ENCODE measurements at regions not wholly inside any gene's neighbourhood (a gene's known extent, or its start where the extent isn't known, plus 50 kb on each side); places are given as distances from the start of the nearest gene placed in this dataset.

DNA sequence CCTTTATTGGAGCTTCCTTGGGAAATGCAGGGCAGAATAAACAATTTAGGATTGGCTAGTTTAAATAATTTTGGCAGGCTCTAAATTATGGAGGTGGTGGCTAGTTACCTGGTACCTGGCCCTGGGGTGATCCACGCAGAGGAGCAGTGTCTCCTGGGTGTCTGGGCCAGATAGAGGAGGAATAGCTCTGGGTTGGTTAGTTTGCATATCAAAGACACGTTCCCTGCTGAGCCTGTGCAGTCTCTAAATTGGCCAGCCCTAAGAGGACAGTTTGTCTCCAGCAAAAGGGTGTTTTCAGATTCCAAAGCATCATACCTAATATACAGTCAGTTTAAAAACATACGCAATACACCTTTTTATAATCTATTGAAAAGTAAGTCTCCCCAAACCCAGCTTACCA lies 333.3 kb upstream of the TPM1 start (continued):
- TF ChIP-seq TEAD1 (CRISPR knock-in tag; IDR thresholded peaks at IDR 0.05): no peak
- TF ChIP-seq, protein P1, sequence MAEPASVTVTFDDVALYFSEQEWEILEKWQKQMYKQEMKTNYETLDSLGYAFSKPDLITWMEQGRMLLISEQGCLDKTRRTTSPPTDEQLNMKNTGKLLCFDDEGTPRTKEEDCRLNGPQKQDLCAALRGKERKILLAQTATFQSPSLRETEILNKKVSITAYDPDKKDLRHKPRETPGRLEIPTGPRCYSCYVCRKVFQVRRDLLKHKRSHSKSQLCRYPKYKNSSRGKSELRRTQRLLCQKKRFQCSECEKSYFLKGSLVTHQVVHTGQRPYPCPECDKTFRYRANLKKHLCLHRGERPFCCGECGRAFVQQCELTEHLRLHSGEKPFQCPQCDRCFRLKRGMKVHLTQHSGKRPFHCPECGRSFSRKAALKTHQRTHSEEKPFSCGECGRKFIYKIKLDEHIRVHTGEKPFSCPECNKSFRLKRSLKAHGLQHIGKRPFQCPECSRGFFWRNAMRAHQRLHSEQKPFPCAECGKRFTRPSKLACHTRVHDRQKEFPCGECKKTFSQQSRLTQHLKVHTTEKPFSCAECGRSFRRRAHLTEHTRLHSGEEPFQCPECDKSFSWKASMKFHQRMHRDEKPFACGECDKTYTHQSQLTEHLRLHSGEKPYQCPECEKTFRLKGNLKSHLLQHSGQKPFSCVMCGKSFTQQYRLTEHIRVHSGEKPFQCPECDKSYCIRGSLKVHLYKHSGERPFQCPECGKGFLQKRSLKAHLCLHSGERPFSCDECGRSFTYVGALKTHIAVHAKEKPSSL (CRISPR knock-in tag; conservative IDR thresholded peaks at IDR 0.05): no peak

- no peak for ATAC-seq
- TF ChIP-seq, protein P2, sequence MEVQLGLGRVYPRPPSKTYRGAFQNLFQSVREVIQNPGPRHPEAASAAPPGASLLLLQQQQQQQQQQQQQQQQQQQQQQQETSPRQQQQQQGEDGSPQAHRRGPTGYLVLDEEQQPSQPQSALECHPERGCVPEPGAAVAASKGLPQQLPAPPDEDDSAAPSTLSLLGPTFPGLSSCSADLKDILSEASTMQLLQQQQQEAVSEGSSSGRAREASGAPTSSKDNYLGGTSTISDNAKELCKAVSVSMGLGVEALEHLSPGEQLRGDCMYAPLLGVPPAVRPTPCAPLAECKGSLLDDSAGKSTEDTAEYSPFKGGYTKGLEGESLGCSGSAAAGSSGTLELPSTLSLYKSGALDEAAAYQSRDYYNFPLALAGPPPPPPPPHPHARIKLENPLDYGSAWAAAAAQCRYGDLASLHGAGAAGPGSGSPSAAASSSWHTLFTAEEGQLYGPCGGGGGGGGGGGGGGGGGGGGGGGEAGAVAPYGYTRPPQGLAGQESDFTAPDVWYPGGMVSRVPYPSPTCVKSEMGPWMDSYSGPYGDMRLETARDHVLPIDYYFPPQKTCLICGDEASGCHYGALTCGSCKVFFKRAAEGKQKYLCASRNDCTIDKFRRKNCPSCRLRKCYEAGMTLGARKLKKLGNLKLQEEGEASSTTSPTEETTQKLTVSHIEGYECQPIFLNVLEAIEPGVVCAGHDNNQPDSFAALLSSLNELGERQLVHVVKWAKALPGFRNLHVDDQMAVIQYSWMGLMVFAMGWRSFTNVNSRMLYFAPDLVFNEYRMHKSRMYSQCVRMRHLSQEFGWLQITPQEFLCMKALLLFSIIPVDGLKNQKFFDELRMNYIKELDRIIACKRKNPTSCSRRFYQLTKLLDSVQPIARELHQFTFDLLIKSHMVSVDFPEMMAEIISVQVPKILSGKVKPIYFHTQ (CRISPR knock-in tag; IDR thresholded peaks at IDR 0.05): no peak
- TF ChIP-seq CTCF (IDR thresholded peaks at IDR 0.05) (no peak), FOXJ3 (CRISPR knock-in tag; IDR thresholded peaks at IDR 0.05; ENCODE audit: borderline replicate concordance) (no peak), KAT7 (CRISPR knock-in tag; IDR thresholded peaks at IDR 0.05; ENCODE audit: borderline replicate concordance) (no peak), RELA (CRISPR knock-in tag; IDR thresholded peaks at IDR 0.05; ENCODE audit: borderline replicate concordance) (no peak), USF2 (CRISPR knock-in tag; IDR thresholded peaks at IDR 0.05) (no peak), ZBTB43 (CRISPR knock-in tag; IDR thresholded peaks at IDR 0.05) (no peak), NR3C1 (CRISPR knock-in tag; conservative IDR thresholded peaks at IDR 0.05; ENCODE audit: low read depth) (no peak), ZNF396 (CRISPR knock-in tag; IDR thresholded peaks at IDR 0.05; ENCODE audit: borderline replicate concordance) (no peak), SMAD4 (CRISPR knock-in tag; IDR thresholded peaks at IDR 0.05) (no peak), CREB1 (CRISPR knock-in tag; IDR thresholded peaks at IDR 0.05) (no peak), ZBTB21 (CRISPR knock-in tag; IDR thresholded peaks at IDR 0.05; ENCODE audit: borderline replicate concordance) (no peak), SOX15 (CRISPR knock-in tag; IDR thresholded peaks at IDR 0.05) (no peak), ZNF263 (CRISPR knock-in tag; IDR thresholded peaks at IDR 0.05; ENCODE audit: low read depth) (no peak), CBFB (CRISPR knock-in tag; IDR thresholded peaks at IDR 0.05; ENCODE audit: low read depth) (no peak), ZNF138 (CRISPR knock-in tag; conservative IDR thresholded peaks at IDR 0.05) (no peak), E2F4 (CRISPR knock-in tag; IDR thresholded peaks at IDR 0.05; ENCODE audit: borderline replicate concordance, low read depth) (no peak)
- TF ChIP-seq, protein P3, sequence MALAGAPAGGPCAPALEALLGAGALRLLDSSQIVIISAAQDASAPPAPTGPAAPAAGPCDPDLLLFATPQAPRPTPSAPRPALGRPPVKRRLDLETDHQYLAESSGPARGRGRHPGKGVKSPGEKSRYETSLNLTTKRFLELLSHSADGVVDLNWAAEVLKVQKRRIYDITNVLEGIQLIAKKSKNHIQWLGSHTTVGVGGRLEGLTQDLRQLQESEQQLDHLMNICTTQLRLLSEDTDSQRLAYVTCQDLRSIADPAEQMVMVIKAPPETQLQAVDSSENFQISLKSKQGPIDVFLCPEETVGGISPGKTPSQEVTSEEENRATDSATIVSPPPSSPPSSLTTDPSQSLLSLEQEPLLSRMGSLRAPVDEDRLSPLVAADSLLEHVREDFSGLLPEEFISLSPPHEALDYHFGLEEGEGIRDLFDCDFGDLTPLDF (CRISPR knock-in tag; IDR thresholded peaks at IDR 0.05): no peak
- POLR2A ChIA-PET: no interaction called here
- no peaks in the 10 kb centered on the region for H3K27me3 Mint-ChIP-seq (ENCODE audit: low read depth)
- peaks cover 8% of the 10 kb centered on the region for H3K4me1 Mint-ChIP-seq
- CTCF ChIA-PET: no interaction called here
- DNase-seq (ENCODE audit: low spot score): no peak
- H3K4me3 Mint-ChIP-seq: no peak overlapping the region
- H3K36me3 Mint-ChIP-seq: peaks cover 6% of the 10 kb centered on the region; the same call in 1 of the 2 replicates
- H3K9me3 Mint-ChIP-seq: no peaks in the 10 kb centered on the region
- no peak overlapping the region for H3K27ac Mint-ChIP-seq
Observed at GRCh38 chr15:62711691-62712454, 330.7 kb upstream of the TPM1 start.
